ENCODE measurements at regions not wholly inside any gene's neighbourhood (a gene's known extent, or its start where the extent isn't known, plus 50 kb on each side); places are given as distances from the start of the nearest gene placed in this dataset.

DNA sequence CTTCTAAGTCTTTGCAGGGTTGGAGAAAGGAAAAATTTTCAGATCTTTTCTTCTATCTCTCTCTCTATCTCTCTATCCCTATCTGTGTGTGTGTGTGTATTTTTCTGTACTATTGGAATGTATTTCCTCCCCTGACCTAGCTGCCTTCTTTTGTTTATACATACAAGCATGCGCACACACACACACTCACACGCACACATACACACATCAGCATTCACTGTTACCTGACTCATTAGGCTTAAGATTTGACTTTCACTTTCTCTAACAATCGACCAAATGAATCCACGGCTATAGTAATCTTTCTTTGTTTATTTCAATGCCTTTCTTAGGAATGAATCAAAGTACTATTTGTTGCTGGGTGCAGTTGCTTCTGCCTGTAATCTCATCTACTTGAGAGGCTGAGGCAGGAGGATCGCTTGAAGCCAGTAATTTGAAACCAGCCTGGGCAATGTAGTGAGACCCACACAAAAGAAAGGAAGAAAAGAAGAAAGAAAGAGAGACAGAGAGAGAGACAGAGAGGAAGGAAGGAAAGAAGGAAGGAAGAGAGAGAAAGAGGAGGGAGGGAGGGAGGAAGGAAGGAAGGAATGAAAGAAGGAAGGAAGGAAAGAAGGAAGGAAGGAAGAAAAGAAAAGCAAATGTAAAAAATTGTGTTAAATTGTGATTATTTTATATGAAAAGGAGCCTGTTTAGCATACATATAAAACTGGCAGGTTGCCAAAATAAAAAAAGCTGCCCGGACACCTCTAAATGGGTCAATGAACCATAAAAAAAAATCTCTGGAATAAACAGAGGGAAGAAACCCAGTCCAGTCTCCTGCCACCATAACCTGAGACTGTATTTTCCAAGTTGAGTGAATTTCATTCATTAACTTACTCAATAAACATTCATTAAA, 206.8 kb downstream of the ZNF326 start:
- no peak for TF ChIP-seq EZH2 (IDR thresholded peaks at IDR 0.05; ENCODE audit: borderline replicate concordance, low read depth, low read length, severe bottlenecking)
- TF ChIP-seq, protein P1, sequence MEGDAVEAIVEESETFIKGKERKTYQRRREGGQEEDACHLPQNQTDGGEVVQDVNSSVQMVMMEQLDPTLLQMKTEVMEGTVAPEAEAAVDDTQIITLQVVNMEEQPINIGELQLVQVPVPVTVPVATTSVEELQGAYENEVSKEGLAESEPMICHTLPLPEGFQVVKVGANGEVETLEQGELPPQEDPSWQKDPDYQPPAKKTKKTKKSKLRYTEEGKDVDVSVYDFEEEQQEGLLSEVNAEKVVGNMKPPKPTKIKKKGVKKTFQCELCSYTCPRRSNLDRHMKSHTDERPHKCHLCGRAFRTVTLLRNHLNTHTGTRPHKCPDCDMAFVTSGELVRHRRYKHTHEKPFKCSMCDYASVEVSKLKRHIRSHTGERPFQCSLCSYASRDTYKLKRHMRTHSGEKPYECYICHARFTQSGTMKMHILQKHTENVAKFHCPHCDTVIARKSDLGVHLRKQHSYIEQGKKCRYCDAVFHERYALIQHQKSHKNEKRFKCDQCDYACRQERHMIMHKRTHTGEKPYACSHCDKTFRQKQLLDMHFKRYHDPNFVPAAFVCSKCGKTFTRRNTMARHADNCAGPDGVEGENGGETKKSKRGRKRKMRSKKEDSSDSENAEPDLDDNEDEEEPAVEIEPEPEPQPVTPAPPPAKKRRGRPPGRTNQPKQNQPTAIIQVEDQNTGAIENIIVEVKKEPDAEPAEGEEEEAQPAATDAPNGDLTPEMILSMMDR (IDR thresholded peaks at IDR 0.05; ENCODE audit: borderline replicate concordance, extremely low read depth, low read length, poor library complexity, severe bottlenecking), result no peak
- peaks cover 5% of the 10 kb centered on the region for H3K4me1 ChIP-seq (ENCODE audit: insufficient read depth, low read length)
- no peaks in the 10 kb centered on the region for H3K27me3 ChIP-seq (ENCODE audit: insufficient read depth, low read length, poor library complexity)
- H3K4me2 ChIP-seq (ENCODE audit: insufficient read depth, low read length), result peak overlapping the region; percentile 46; the same call in 1 of the 2 replicates
- no peaks in the 10 kb centered on the region for H3K79me2 ChIP-seq (ENCODE audit: insufficient read depth, low read length)
- H3K9ac ChIP-seq (ENCODE audit: low read depth, low read length), result no peak overlapping the region
- DNase-seq (peak; percentile 33), ATAC-seq (ENCODE audit: insufficient read depth, low read depth) (peak; percentile 45; the same call in 2 of the 3 replicates)
- no peak overlapping the region for H3K27ac ChIP-seq (ENCODE audit: low read length)
- H3K9me3 ChIP-seq (ENCODE audit: insufficient read depth, low read length, severe bottlenecking), result no peaks in the 10 kb centered on the region
- no peaks in the 10 kb centered on the region for H3K36me3 ChIP-seq (ENCODE audit: insufficient read depth, low read length)
- peak overlapping the region; percentile 56 for H2AFZ ChIP-seq (ENCODE audit: low read depth, low read length)
- H3K4me3 ChIP-seq (ENCODE audit: low read depth in 1 of 2, low read length in 2 of 2), result no peak overlapping the region
- no peaks in the 10 kb centered on the region for H4K20me1 ChIP-seq (ENCODE audit: insufficient read depth, low read length)

DNA sequence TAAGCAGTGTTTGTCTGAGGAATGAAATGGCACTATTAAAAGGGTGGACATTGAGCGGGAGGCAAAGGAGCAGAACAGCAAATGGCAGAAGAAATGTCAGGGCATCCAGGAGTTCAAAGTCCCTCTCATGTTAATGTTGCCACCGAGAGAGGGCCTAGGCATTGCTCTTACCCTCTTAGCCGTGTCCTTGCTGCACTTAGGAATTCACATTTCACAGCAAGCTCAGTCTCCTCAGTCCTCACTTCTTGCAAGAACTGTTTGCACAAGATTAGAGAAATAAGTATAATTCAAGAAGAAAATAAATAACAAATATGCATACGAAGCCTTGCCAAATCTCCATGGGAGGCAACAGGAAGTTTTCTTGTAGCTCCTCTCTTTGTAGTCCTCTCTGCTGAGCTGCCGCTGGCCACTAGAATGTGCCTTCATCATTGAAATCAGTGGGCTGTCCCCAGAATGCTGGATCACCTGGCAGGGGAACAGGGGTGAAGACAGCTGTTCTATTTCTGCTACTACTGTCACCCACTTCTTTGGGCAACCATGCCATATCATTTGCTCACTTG, 205.8 kb downstream of the ZNF326 start:
- Histone ChIP-seq H3K36me3 (ENCODE audit: insufficient read depth, low read length) (no peaks in the 10 kb centered on the region), H3K4me2 (ENCODE audit: insufficient read depth, low read length) (no peak overlapping the region), H3K27me3 (ENCODE audit: insufficient read depth, low read length, poor library complexity) (no peaks in the 10 kb centered on the region), H2AFZ (ENCODE audit: low read depth, low read length) (no peak overlapping the region), H3K9ac (ENCODE audit: low read depth, low read length) (no peak overlapping the region), H3K27ac (ENCODE audit: low read length) (no peak overlapping the region), H4K20me1 (ENCODE audit: insufficient read depth, low read length) (no peaks in the 10 kb centered on the region), H3K4me1 (ENCODE audit: insufficient read depth, low read length) (peaks cover 5% of the 10 kb centered on the region), H3K4me3 (ENCODE audit: low read depth in 1 of 2, low read length in 2 of 2) (no peak overlapping the region), H3K9me3 (ENCODE audit: insufficient read depth, low read length, severe bottlenecking) (no peaks in the 10 kb centered on the region), H3K79me2 (ENCODE audit: insufficient read depth, low read length) (no peaks in the 10 kb centered on the region)
- TF ChIP-seq EZH2 (IDR thresholded peaks at IDR 0.05; ENCODE audit: borderline replicate concordance, low read depth, low read length, severe bottlenecking), result no peak
- TF ChIP-seq, protein P1 (IDR thresholded peaks at IDR 0.05; ENCODE audit: borderline replicate concordance, extremely low read depth, low read length, poor library complexity, severe bottlenecking), result no peak
- ATAC-seq (ENCODE audit: insufficient read depth, low read depth) (no peak), DNase-seq (no peak)

DNA sequence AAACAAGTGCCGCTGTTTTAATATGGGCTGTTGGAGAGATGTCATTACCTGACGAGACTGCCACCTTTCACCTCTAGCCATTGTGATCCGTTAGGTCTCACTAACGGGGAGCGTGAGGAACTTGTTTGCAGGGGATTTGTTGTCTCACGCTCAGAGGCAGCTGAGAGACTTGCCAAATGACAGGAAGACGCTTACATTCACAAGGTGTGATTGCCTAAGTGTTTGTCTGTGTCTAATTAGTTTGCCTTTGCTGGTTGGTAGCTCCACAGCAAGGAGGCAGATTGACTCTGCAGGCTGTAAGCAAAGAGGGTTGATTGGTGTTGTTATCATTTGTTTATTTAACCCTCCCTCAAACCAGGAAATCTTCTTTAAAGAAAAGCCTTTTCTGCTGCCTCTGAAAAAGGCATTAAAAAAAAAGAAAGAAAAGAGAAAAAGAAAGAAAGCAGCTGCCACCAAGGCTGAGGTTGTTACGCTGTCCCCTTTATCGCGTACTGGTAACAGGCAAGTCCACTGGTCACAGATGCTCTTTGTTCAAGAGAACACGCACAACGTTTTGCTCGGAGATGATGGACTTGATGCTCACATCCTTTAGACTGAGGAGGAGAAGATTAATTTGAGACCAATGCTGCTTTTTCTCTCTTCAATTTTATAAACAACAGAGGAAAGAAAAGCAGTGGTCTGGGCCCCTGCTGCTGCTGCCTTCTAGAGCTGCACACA, 203.9 kb downstream of the ZNF326 start:
- Histone ChIP-seq H3K27ac (ENCODE audit: low read length) (no peak overlapping the region), H3K79me2 (ENCODE audit: insufficient read depth, low read length) (no peaks in the 10 kb centered on the region), H3K9me3 (ENCODE audit: insufficient read depth, low read length, severe bottlenecking) (no peaks in the 10 kb centered on the region), H2AFZ (ENCODE audit: low read depth, low read length) (no peak overlapping the region), H3K9ac (ENCODE audit: low read depth, low read length) (no peak overlapping the region), H3K36me3 (ENCODE audit: insufficient read depth, low read length) (no peaks in the 10 kb centered on the region), H3K4me2 (ENCODE audit: insufficient read depth, low read length) (no peak overlapping the region), H3K4me1 (ENCODE audit: insufficient read depth, low read length) (peaks cover 5% of the 10 kb centered on the region), H3K4me3 (ENCODE audit: low read depth in 1 of 2, low read length in 2 of 2) (no peak overlapping the region), H3K27me3 (ENCODE audit: insufficient read depth, low read length, poor library complexity) (no peaks in the 10 kb centered on the region), H4K20me1 (ENCODE audit: insufficient read depth, low read length) (no peaks in the 10 kb centered on the region)
- ATAC-seq (ENCODE audit: insufficient read depth, low read depth) (no peak), DNase-seq (no peak)
- TF ChIP-seq EZH2 (IDR thresholded peaks at IDR 0.05; ENCODE audit: borderline replicate concordance, low read depth, low read length, severe bottlenecking), result no peak
- TF ChIP-seq, protein P1 (IDR thresholded peaks at IDR 0.05; ENCODE audit: borderline replicate concordance, extremely low read depth, low read length, poor library complexity, severe bottlenecking), result no peak

Measured in DND-41 (cell line).